ENCODE measurements at regions not wholly inside any gene's neighbourhood (a gene's known extent, or its start where the extent isn't known, plus 50 kb on each side); places are given as distances from the start of the nearest gene placed in this dataset.

- H3K27ac ChIP-seq (ENCODE audit: extremely low read depth, low read depth, low read length) = no peak overlapping the region
- no peak overlapping the region for H3K4me3 ChIP-seq (ENCODE audit: low read depth, low read length)
- no peaks in the 10 kb centered on the region for H3K4me1 ChIP-seq (ENCODE audit: control insufficient read depth, insufficient read depth, low read length)
- no peaks in the 10 kb centered on the region for H3K36me3 ChIP-seq (ENCODE audit: control insufficient read depth in 2 of 2, insufficient read depth in 1 of 2, low read length in 2 of 2)
- ChIA-PET CTCF (interaction anchor here (0.6 to 1.0 kb wide), 2 partner anchors 15 to 100 kb away, joined by 3 read pairs; no protein-coding TSS in a partner anchor), POLR2A (no interaction called here)
- no peak for TF ChIP-seq ZFHX2 (tag by site-specific recombination; conservative IDR thresholded peaks at IDR 0.05)
- TF ChIP-seq HOXA7 (CRISPR knock-in tag; IDR thresholded peaks at IDR 0.05; ENCODE audit: borderline replicate concordance) = no peak
- TF ChIP-seq ZNF239 (tag by site-specific recombination; IDR thresholded peaks at IDR 0.05) = no peak
- no peak for TF ChIP-seq YY2 (tag by site-specific recombination; IDR thresholded peaks at IDR 0.05)
- TF ChIP-seq PRDM1 (tag by site-specific recombination; IDR thresholded peaks at IDR 0.05) = no peak
- TF ChIP-seq ZNF645 (tag by site-specific recombination; IDR thresholded peaks at IDR 0.05) = no peak
- no peak for TF ChIP-seq ZNF266 (tag by site-specific recombination; IDR thresholded peaks at IDR 0.05; ENCODE audit: low read depth)
- no peak for TF ChIP-seq GLIS1 (tag by site-specific recombination; IDR thresholded peaks at IDR 0.05)
- no peak for TF ChIP-seq ZBTB10 (tag by site-specific recombination; IDR thresholded peaks at IDR 0.05)
- TF ChIP-seq WT1 (tag by site-specific recombination; IDR thresholded peaks at IDR 0.05) = no peak
- no peak for TF ChIP-seq ZNF560 (tag by site-specific recombination; IDR thresholded peaks at IDR 0.05; ENCODE audit: borderline replicate concordance)
- TF ChIP-seq ZNF624 (tag by site-specific recombination; IDR thresholded peaks at IDR 0.05) = no peak
- no peak for TF ChIP-seq ZNF16 (tag by site-specific recombination; IDR thresholded peaks at IDR 0.05; ENCODE audit: low read depth)
- no peak for TF ChIP-seq ZNF433 (tag by site-specific recombination; IDR thresholded peaks at IDR 0.05; ENCODE audit: low read depth)
- TF ChIP-seq ZNF112 (tag by site-specific recombination; IDR thresholded peaks at IDR 0.05) = no peak
- no peak for TF ChIP-seq ZNF561 (tag by site-specific recombination; IDR thresholded peaks at IDR 0.05; ENCODE audit: borderline replicate concordance)
- no peak for TF ChIP-seq ZNF121 (tag by site-specific recombination; IDR thresholded peaks at IDR 0.05)
- H3K9me3 ChIP-seq (ENCODE audit: control insufficient read depth, insufficient read depth, low read depth, low read length) = no peaks in the 10 kb centered on the region
Observed at GRCh38 chr6:84459401-84459800, 232.0 kb upstream of the CEP162 start.

- CTCF ChIA-PET = no interaction called here
- no peaks in the 10 kb centered on the region for H3K36me3 ChIP-seq (ENCODE audit: control insufficient read depth in 2 of 2, insufficient read depth in 1 of 2, low read length in 2 of 2)
- TF ChIP-seq ZBTB21 (tag by site-specific recombination; IDR thresholded peaks at IDR 0.05) (no peak), ZBTB20 (tag by site-specific recombination; IDR thresholded peaks at IDR 0.05) (no peak), WT1 (tag by site-specific recombination; IDR thresholded peaks at IDR 0.05) (no peak), ZNF777 (tag by site-specific recombination; IDR thresholded peaks at IDR 0.05; ENCODE audit: borderline replicate concordance) (no peak), ZNF26 (tag by site-specific recombination; IDR thresholded peaks at IDR 0.05) (no peak), ZNF157 (tag by site-specific recombination; IDR thresholded peaks at IDR 0.05) (no peak), CTCF (tag by site-specific recombination; IDR thresholded peaks at IDR 0.05) (no peak), PRDM6 (tag by site-specific recombination; IDR thresholded peaks at IDR 0.05) (no peak), KLF9 (tag by site-specific recombination; IDR thresholded peaks at IDR 0.05; ENCODE audit: low read depth) (no peak), TRIM28 (IDR thresholded peaks at IDR 0.05; ENCODE audit: borderline replicate concordance, low read length) (no peak), ZNF548 (tag by site-specific recombination; IDR thresholded peaks at IDR 0.05) (no peak)
Observed at GRCh38 chr6:84458271-84458670, 230.8 kb upstream of the CEP162 start.

More at GRCh38 chr6:84458271-84458670, 230.8 kb upstream of the CEP162 start:
- H3K9me3 ChIP-seq (ENCODE audit: control insufficient read depth, insufficient read depth, low read depth, low read length) = no peaks in the 10 kb centered on the region
- POLR2A ChIA-PET = no interaction called here
- no peak overlapping the region for H3K27ac ChIP-seq (ENCODE audit: extremely low read depth, low read depth, low read length)
- no peak overlapping the region for H3K4me3 ChIP-seq (ENCODE audit: low read depth, low read length)
- H3K4me1 ChIP-seq (ENCODE audit: control insufficient read depth, insufficient read depth, low read length) = no peaks in the 10 kb centered on the region

Measured in HEK293 (cell line).